ENCODE measurements at regions not wholly inside any gene's neighbourhood (a gene's known extent, or its start where the extent isn't known, plus 50 kb on each side); places are given as distances from the start of the nearest gene placed in this dataset.
"Not testable (repeated sequence)": the region's sequence is repeated elsewhere in the genome, so short reads cannot be mapped to it uniquely, and the experiment has no call there.

GRCh38 chr17:83186751-83187421 is 107.5 kb downstream of the METRNL start:
- H3K4me3 Mint-ChIP-seq = no peak overlapping the region
- no peaks in the 10 kb centered on the region for H3K9me3 Mint-ChIP-seq (ENCODE audit: low read depth)
- peaks cover 4% of the 10 kb centered on the region for H3K27me3 Mint-ChIP-seq
- ATAC-seq (no peak), DNase-seq (no peak)
- peaks cover 2% of the 10 kb centered on the region for H3K36me3 Mint-ChIP-seq
- H3K27ac Mint-ChIP-seq = no peak overlapping the region
- CTCF ChIA-PET = no interaction called here
- peaks cover 10% of the 10 kb centered on the region for H3K4me1 Mint-ChIP-seq

GRCh38 chr17:83187782-83188311 is 108.4 kb downstream of the METRNL start:
- H3K9me3 Mint-ChIP-seq (ENCODE audit: low read depth) = no peaks in the 10 kb centered on the region
- peaks cover 2% of the 10 kb centered on the region for H3K36me3 Mint-ChIP-seq
- no peak overlapping the region for H3K27ac Mint-ChIP-seq
- CTCF ChIA-PET = no interaction called here
- H3K4me1 Mint-ChIP-seq = peaks cover 12% of the 10 kb centered on the region
- H3K27me3 Mint-ChIP-seq = peaks cover 4% of the 10 kb centered on the region
- DNase-seq = no peak
- peak; percentile 16 for ATAC-seq
- H3K4me3 Mint-ChIP-seq = no peak overlapping the region

DNA sequence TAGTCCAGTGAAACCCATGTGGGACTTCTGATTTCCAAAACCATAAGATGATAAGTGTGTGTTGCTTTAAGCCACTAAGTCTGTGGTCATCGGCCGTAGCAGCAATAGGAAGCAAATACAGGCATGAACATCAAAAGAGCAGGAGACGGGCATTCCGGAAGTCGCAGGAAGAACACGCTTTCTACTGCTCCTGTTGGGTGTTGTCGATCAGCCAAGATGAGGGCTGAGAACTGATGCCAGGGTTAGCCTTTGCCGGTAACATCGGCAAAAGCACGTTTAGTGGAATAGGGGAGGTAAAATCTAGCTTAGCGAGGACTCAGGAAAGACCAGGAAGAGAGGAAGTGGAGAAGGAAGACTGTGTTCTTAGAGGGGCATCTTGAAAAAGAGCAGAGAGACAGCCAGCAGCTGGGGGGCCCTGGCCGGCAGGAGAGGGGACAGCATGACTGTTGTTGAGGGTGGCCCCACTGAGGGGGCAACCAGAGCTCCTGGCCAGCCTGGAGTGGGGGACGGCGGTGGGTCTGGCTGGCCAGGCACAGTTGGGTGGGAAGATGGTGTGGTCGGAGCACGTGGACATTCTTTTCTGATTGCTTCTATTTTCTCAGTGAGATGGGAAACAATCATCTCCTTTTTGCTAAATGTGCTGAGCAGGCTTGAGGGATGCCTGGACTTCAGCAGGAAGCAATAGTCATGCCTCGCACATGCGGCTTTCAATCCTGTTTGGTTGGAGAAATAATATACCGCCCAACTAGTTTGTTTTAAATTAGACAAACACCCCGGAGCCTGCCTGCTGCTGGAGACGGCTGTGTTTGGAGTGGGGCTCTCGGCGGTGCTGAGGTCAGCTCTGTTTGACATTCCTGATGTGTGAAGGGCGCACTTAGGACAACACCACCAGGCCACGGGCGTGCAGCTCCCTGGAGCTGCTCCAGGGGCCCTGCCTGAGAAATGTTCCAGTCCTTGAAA is 109.9 kb downstream of the METRNL start:
- Mint-ChIP-seq H3K4me3 (no peak overlapping the region), H3K4me1 (peaks cover 19% of the 10 kb centered on the region)
- peak; percentile 36 for DNase-seq

GRCh38 chr17:83190004-83190385 is 110.6 kb downstream of the METRNL start:
- ATAC-seq = no peak
- H3K9me3 Mint-ChIP-seq (ENCODE audit: low read depth) = no peaks in the 10 kb centered on the region
- H3K27me3 Mint-ChIP-seq = peaks cover 2% of the 10 kb centered on the region
- H3K4me3 Mint-ChIP-seq = no peak overlapping the region
- H3K4me1 Mint-ChIP-seq = peaks cover 25% of the 10 kb centered on the region
- CTCF ChIA-PET = no interaction called here
- peaks cover 2% of the 10 kb centered on the region for H3K36me3 Mint-ChIP-seq
- DNase-seq = no peak
- no peak overlapping the region for H3K27ac Mint-ChIP-seq

More for the DNA sequence above, 109.9 kb downstream of the METRNL start:
- H3K27me3 Mint-ChIP-seq = peaks cover 3% of the 10 kb centered on the region
- CTCF ChIA-PET = no interaction called here
- H3K9me3 Mint-ChIP-seq (ENCODE audit: low read depth) = no peaks in the 10 kb centered on the region
- ATAC-seq = no peak
- peaks cover 2% of the 10 kb centered on the region for H3K36me3 Mint-ChIP-seq
- H3K27ac Mint-ChIP-seq = no peak overlapping the region

GRCh38 chr17:83190601-83191387 is 111.4 kb downstream of the METRNL start:
- Mint-ChIP-seq H3K9me3 (ENCODE audit: low read depth) (no peaks in the 10 kb centered on the region), H3K27ac (peak overlapping the region; percentile 27), H3K36me3 (peaks cover 2% of the 10 kb centered on the region), H3K27me3 (no peaks in the 10 kb centered on the region), H3K4me3 (no peak overlapping the region), H3K4me1 (peaks cover 28% of the 10 kb centered on the region)
- no peak for ATAC-seq
- DNase-seq = peak; percentile 40
- CTCF ChIA-PET = no interaction called here

GRCh38 chr17:83191388-83192160 is 112.2 kb downstream of the METRNL start:
- Mint-ChIP-seq H3K27ac (peak overlapping the region; percentile 27), H3K9me3 (ENCODE audit: low read depth) (no peaks in the 10 kb centered on the region), H3K4me3 (no peak overlapping the region), H3K27me3 (no peaks in the 10 kb centered on the region), H3K36me3 (peaks cover 2% of the 10 kb centered on the region), H3K4me1 (peaks cover 30% of the 10 kb centered on the region)
- ATAC-seq = no peak
- CTCF ChIA-PET = no interaction called here
- DNase-seq = no peak

- no peaks in the 10 kb centered on the region for H3K9me3 Mint-ChIP-seq (ENCODE audit: low read depth)
- no peak overlapping the region for H3K4me3 Mint-ChIP-seq
- no peak for ATAC-seq
- no peak overlapping the region for H3K27ac Mint-ChIP-seq
- H3K36me3 Mint-ChIP-seq = peaks cover 2% of the 10 kb centered on the region
- H3K4me1 Mint-ChIP-seq = peaks cover 30% of the 10 kb centered on the region
- peak; percentile 41 for DNase-seq
- no peaks in the 10 kb centered on the region for H3K27me3 Mint-ChIP-seq
- CTCF ChIA-PET = no interaction called here
These were observed 112.9 kb downstream of the METRNL start for GRCh38 chr17:83192161-83192788.

DNA sequence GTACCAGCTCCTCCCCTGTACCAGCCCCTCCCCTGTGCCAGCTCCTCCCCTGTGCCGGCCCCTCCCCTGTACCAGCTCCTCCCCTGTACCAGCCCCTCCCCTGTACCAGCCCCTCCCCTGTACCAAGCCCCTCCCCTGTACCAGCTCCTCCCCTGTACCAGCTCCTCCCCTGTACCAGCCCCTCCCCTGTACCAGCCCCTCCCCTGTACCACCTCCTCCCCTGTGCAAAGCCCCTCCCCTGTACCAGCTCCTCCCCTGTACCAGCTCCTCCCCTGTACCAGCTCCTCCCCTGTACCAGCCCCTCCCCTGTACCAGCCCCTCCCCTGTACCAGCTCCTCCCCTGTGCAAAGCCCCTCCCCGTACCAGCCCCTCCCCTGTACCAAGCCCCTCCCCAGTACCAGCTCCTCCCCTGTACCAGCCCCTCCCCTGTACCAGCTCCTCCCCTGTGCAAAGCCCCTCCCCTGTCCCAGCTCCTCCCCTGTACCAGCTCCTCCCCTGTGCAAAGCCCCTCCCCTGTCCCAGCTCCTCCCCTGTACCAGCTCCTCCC is 113.5 kb downstream of the METRNL start:
- H3K9me3 Mint-ChIP-seq (ENCODE audit: low read depth); H3K36me3 Mint-ChIP-seq; ATAC-seq; H3K27ac Mint-ChIP-seq; CTCF ChIA-PET; H3K4me3 Mint-ChIP-seq; H3K27me3 Mint-ChIP-seq: not testable (repeated sequence)
- H3K4me1 Mint-ChIP-seq = peaks cover 31% of the 10 kb centered on the region
- DNase-seq = peak; percentile 53

DNA sequence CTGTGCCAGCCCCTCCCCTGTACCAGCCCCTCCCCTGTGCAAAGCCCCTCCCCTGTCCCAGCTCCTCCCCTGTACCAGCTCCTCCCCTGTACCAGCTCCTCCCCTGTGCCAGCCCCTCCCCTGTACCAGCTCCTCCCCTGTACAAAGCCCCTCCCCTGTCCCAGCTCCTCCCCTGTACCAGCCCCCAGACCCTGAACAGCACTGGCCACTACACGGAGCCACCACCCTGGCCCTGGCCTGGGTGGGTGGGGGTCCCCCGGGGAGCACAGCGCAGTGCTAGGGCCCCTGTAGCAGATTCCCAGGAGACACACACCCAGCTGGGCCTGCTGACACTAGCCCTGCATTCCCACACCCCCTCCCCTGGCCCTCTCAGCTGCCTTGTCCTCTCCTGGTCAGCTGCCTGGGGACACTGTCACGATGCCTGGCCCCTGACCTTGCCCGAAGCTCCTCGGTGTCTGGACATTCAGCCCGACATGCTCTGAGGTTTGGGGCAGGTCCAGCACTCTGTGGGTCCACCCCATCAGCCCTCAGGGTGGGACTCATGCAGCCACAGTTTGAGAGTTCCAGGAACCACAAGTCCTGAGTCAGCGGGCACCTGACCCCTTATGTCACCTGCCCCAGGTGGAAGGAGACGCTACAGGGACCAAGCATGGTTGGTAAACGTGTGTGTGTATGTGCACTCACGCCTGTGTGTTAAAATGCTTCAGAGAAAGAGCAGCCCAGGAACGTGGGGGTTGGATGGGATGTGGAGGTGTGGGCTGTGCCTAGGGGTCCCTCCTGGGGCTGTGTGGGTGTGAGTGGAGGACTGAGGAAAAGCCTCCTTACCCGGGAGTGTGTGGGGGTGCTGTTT is 114.2 kb downstream of the METRNL start:
- no peak for DNase-seq

DNA sequence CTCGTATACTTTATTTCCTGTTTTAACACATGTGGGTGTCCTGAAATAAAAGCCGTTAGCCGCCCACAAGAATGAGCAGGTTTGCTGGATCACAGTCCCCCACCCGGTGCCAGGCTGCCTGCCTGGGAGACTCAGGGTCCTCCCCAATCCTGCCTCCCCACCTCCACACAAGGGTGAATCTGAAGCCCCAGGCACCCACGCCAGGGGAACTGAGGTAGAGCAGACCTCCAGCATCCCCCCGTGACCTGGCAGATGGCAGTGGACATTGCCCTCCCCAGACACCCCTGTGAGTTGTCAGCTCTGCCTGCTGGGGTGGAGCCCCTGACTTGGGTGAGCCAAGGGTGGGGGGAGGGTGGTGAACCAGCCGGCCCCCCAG is 114.8 kb downstream of the METRNL start:
- Mint-ChIP-seq H3K27ac (peak overlapping the region; percentile 46), H3K4me3 (no peak overlapping the region), H3K9me3 (ENCODE audit: low read depth) (no peaks in the 10 kb centered on the region), H3K27me3 (no peaks in the 10 kb centered on the region), H3K4me1 (peaks cover 41% of the 10 kb centered on the region), H3K36me3 (no peaks in the 10 kb centered on the region)
- ATAC-seq = no peak
- DNase-seq = no peak
- CTCF ChIA-PET = no interaction called here

More for the DNA sequence above, 114.2 kb downstream of the METRNL start:
- Mint-ChIP-seq H3K9me3 (ENCODE audit: low read depth) (no peaks in the 10 kb centered on the region), H3K27me3 (no peaks in the 10 kb centered on the region), H3K27ac (peak overlapping the region; percentile 20), H3K4me3 (no peak overlapping the region), H3K4me1 (peaks cover 35% of the 10 kb centered on the region), H3K36me3 (peaks cover 2% of the 10 kb centered on the region)
- CTCF ChIA-PET = no interaction called here
- peak; percentile 52 for ATAC-seq

- peaks cover 48% of the 10 kb centered on the region for H3K4me1 Mint-ChIP-seq
- H3K36me3 Mint-ChIP-seq = no peaks in the 10 kb centered on the region
- H3K27ac Mint-ChIP-seq = peak overlapping the region; percentile 46
- no peak overlapping the region for H3K4me3 Mint-ChIP-seq
- no peaks in the 10 kb centered on the region for H3K27me3 Mint-ChIP-seq
- no peak for DNase-seq
- CTCF ChIA-PET = interaction anchor here (1.2 kb wide), 1 partner anchor 69 kb away, joined by 3 read pairs; no protein-coding TSS in a partner anchor
- H3K9me3 Mint-ChIP-seq (ENCODE audit: low read depth) = no peaks in the 10 kb centered on the region
- ATAC-seq = no peak
These were observed 115.4 kb downstream of the METRNL start for GRCh38 chr17:83194761-83195329.

All from activated CD8-positive, alpha-beta memory T cell treated with anti-CD3 and anti-CD28 coated beads, Interleukin-2, amount 10 ng/mL, durations not matched to agents 7 days and 5 days (primary cell).